HG02610 (cell line): ENCODE measurements at regions not wholly inside any gene's neighbourhood (a gene's known extent, or its start where the extent isn't known, plus 50 kb on each side); places are given as distances from the start of the nearest gene placed in this dataset.

ENCODE experiments used
- ATAC-seq: cut with Tn5 transposase; IDR thresholded peaks from one replicate; pipeline ENCODE4 v1.9.1; 2021; ENCODE audit warnings: mild to moderate bottlenecking, moderate library complexity; ENCODE audit not compliant: unreplicated experiment

- ATAC-seq, result no peak
Measured at GRCh38 chr5:74054641-74055421, 428.8 kb downstream of the ARHGEF28 start.

GRCh38 chr5:74054139-74054538 is 428.1 kb downstream of the ARHGEF28 start:
- ATAC-seq, result no peak

DNA sequence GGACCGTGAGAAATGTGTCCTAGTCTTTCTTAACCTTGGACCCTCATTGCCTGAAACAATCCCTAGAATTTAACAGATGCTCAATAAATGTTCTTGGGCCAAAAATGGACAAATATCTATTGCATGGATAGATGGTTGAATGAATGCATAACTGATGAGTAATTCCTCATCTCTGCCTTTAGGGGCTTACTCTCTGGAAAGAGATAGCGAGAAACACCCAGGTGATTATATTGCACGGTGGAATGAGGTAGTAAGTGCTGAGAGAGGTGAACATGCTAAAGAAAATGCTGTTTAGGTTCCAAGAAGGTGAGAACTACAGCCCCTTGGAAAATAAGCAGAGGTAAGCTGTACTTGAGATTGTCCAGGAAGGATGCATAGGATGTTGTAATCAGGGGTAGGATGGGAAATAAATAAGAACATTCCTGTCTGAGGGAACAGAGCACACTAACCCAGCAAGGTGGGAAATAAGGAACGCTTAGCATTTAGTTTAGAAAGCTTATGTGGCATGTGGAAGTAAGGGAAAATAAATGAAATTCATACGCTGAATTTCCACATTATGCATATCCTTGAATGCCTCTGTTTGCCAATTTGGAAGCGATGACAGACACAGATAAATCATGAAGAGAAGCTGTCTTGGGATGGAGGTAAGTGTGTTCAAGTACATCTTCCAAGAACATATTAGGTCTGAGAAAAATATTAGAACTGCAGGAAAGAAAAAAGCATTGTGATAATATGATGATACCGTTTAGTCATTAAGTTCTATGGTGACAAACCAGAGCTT is 426.6 kb downstream of the ARHGEF28 start:
- no peak for ATAC-seq

DNA sequence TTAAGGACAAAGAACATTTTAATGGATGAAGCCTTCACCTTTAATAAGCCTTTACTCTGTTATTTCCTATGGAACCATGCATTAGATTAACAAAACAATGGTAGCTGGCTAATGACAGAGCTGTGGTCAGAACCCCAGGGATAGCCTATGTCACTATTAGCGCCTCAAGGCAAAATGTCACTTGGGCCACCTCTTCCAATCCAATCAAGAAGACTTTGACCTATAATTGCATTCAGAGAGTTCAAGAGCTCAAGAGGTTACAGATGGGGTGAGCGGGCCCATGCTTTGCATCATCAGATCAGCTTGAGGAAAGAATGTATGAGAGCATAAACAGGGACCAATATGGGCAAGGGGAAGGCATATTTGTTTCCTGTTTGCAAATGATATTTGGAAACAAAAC is 425.1 kb downstream of the ARHGEF28 start:
- ATAC-seq, result no peak

- ATAC-seq, result no peak
Measured at GRCh38 chr5:74044936-74045335, 418.9 kb downstream of the ARHGEF28 start.

DNA sequence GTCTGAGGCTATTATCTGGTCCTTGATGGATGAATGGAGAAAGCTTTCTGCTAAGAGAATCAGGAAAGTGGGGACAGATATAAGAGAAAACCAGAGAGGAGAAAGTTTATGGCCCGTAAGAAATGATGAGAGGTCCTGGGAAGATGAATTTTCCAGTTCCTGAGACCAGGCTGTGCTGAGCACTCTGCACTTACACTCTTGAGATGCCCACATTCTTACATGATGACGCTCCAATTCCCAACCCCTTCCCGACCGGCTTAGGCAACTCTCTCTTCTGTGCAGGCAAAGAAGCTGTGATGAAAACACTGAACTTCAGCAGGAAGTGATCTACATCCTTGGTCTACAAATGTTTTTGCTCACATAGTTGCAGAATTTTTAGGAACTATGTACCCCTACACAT is 417.0 kb downstream of the ARHGEF28 start:
- no peak for ATAC-seq

GRCh38 chr5:74042559-74042958 is 416.6 kb downstream of the ARHGEF28 start:
- no peak for ATAC-seq

DNA sequence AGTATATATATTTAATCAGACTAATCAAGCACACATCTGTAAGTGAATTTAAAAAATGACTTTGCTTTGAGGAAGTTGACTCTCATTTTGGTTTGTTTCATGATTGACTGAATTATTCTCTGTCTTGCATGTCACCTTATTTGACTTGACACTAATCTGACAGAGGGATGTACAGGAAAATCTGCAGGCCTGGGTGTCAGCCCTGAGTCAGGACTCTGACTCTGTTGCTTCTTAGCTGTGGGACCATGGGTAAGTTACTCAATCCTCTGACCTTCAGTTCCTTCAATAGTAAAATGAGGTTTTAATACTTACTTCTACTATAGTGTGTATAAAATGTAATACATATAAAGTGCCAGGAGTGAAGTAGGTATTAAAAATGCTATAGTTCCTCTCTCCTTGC is 415.9 kb downstream of the ARHGEF28 start:
- no peak for ATAC-seq

DNA sequence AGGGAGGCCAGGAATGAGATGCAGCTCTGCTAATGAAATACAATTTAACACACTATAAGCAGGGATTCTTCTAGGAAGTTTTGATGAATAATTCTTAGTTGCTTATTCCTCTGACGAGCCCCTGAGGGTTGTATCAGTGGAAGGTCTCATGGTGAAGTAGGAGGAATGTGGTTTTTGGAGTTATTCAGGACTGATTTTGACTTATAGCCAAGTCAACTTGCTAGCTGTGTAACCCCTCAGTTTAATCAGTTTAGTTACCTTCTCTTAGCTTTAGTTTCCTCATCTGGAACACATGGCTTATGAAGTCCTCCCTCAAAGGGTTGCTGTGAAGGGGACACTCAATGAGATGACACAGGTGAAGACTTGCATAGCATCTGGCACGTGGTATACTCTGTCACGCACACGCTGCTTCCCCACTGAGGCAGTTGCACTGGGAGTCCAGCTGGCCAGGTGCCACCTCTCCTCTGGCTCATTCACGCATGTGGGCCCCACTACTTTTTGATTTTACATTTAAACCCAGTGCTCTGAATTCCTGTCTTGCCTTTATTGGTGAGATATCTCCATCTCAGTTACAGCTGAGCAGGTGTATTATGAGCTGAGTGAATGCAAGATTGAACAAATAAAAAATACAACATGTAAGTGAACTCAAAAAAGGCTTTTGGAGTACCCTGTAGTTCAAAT is 415.0 kb downstream of the ARHGEF28 start:
- no peak for ATAC-seq

DNA sequence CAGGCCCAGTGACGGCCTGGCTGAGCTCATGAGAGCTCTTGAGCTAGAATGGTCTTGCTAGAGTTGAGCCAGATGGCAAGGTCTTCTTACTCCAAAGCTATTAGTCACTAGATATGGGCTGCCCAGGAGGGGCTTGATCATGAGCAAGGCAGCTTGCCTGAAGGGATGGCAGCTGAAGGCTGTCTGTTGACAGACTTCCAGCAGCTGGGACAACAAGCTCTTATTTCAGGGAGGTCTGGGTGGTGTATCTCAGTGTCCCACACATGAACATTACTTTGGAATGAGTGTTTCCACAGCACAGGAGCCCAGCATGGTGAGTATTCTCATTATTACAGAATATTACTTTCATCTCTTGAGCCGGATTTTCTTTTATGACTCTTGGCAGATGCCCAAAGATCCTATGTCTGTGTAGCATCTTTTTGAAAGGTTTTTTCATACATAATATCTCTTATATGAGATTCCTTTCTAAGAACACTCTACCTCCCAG is 414.1 kb downstream of the ARHGEF28 start:
- ATAC-seq, result no peak

- ATAC-seq, result no peak
Measured at GRCh38 chr5:74037321-74037720, 411.3 kb downstream of the ARHGEF28 start.

- peak; percentile 68 for ATAC-seq
Measured at GRCh38 chr5:74035521-74035937, 409.5 kb downstream of the ARHGEF28 start.

DNA sequence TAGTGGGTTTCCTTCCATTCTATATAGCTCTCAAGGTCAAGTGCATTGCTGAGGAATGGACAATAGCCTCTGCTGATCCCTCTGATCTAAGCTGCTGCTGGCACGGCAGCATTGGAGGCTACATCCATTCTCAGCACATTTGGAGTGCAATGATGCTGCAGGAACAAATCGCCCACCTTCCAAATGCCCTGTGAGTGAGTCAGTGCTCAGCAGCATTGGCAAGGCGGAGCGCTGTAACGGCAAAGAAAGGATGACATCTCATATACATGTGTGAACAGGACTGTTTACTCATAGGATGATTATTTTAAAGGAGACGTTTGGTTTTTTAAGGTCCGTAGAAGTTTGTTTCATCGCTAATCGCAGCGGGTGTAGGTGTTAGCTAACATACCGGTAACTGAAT is 408.7 kb downstream of the ARHGEF28 start:
- no peak for ATAC-seq

DNA sequence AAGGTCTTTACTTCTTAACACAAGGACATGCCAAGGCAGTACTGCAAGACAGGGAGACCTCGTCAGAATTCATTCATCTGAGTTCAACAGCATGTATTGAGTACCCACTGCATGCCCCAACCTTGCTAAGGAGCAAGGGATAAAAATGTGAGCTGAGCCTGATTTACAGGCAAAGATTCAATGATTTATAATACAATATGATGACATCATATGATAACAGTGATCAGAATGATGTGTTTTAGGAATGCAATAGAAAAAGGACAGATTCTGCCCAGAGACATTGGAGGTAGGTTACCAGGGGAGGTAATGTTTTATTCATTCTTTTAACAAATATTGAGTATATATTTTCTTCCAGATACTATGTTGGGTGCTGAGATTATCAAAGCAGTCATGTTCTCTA is 406.6 kb downstream of the ARHGEF28 start:
- ATAC-seq, result no peak

DNA sequence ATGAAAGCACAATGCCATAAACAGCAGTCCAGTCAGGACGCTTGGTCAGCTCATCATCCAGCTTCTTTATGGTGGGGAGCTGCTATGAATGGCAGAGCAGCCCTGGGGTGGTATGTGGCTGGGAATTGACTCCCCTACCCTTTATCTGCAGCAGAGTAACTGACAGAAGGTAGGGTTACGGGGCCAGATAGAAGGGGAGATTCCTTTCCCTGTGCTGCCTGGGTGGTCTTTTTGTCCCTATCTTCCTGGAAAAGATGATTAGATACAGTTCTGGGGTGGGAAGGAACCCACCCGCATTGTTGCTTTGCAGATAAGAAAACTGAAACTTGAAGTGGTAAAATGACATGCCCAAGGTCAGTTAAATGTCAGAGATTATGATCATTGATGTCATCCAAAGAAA is 405.5 kb downstream of the ARHGEF28 start:
- ATAC-seq, result no peak

DNA sequence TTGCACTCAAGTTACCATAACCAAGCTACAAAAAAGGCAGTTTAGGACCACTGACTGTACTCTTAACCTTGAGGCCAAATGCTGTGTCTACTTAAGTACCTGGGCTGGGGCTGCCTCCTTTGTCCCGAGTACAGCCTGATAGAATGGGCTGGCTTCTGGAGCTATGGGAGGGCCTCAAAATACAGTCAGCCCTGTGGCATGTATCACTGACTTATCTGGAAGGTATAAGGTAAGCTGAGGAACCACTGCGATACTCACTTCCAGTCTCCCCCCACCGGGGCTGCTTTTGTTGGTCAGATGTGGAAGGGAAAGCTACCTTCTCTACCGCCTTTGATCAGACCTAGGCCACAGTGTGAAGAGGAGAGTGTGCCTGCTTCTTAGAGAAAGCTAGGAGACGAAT is 404.8 kb downstream of the ARHGEF28 start:
- no peak for ATAC-seq

GRCh38 chr5:74030371-74030770 is 404.4 kb downstream of the ARHGEF28 start:
- no peak for ATAC-seq

- no peak for ATAC-seq
Measured at GRCh38 chr5:74028976-74029375, 403.0 kb downstream of the ARHGEF28 start.

DNA sequence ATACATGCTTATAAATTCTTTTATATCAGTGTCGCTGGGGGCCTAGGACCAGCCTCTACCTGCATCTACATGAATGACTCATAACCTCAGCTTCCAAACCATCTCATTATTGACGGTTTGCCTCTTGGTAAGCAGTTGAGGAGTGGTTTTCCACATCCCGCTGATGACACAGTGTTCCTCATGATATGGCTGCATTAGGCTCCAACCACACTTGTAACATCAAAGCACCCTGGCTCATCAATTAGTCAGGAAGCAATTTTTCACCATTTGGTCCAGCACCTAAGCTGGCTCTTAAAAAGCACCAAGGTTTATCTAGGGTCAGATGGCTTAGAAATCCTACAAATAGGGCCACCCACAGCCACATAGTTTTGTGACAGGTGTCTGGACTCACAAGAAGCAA is 402.4 kb downstream of the ARHGEF28 start:
- ATAC-seq, result no peak

DNA sequence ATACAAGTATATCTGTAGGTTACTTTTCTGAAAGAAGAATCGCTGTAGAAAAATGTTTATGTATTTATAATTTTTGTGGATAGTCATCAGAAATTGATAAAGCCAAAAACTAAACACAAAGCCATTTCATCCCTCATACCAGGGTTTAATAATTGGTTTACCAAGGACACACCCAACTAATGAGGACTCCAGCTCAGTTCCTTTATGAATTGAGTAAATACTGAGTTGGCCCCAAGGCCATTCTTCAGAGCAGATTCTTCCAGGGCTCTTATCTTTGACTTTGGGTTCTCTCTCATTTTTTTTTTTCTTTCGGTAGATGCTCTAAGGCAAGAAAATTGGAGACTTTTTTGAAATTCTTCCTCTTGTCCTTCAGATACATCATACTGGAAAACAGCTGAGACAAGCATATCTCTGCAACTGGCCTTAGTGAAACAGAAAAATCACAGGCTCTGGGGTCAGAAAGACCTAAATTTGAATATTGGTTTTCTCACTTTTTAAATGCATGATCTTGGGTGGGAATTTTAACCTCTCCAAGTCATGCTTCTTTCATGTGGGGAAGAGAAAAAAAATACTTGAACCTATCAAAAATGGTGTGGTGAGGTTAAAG is 401.8 kb downstream of the ARHGEF28 start:
- ATAC-seq, result no peak

GRCh38 chr5:74026310-74026709 is 400.3 kb downstream of the ARHGEF28 start:
- ATAC-seq, result no peak
